Breast epithelium (tissue), 3 donors: ENCODE measurements at regions not wholly inside any gene's neighbourhood (a gene's known extent, or its start where the extent isn't known, plus 50 kb on each side); places are given as distances from the start of the nearest gene placed in this dataset.

Source experiments
- CTCF ChIP-seq, 3 donors: fragments of 450-650 bp; IDR thresholded peaks; one replicate each; pipeline ENCODE4 v1.5.1; 2016 to 2017; ENCODE audit warnings: antibody characterized with exemption in 3 of 3, mild to moderate bottlenecking in 3 of 3, moderate library complexity in 3 of 3
- POLR2A ChIP-seq: fragments of 450-650 bp; IDR thresholded peaks from one replicate; pipeline ENCODE4 v1.6.1; 2016; ENCODE audit warnings: antibody characterized with exemption, mild to moderate bottlenecking, moderate library complexity
- POLR2AphosphoS5 ChIP-seq, 3 donors: sonication (generic); formaldehyde crosslinking; IDR thresholded peaks; one replicate each; pipeline ENCODE4 v1.6.1; 2017; ENCODE audit warnings: antibody characterized with exemption in 3 of 3

GRCh38 chr3:17980863-17981262 lies 238.4 kb upstream of the TBC1D5 start:
- TF ChIP-seq CTCF (IDR thresholded peaks at IDR 0.05), result no peak
- TF ChIP-seq POLR2AphosphoS5 (IDR thresholded peaks at IDR 0.05), result no peak
- no peak for TF ChIP-seq POLR2A
